ENCODE measurements at regions not wholly inside any gene's neighbourhood (a gene's known extent, or its start where the extent isn't known, plus 50 kb on each side); places are given as distances from the start of the nearest gene placed in this dataset.

DNA sequence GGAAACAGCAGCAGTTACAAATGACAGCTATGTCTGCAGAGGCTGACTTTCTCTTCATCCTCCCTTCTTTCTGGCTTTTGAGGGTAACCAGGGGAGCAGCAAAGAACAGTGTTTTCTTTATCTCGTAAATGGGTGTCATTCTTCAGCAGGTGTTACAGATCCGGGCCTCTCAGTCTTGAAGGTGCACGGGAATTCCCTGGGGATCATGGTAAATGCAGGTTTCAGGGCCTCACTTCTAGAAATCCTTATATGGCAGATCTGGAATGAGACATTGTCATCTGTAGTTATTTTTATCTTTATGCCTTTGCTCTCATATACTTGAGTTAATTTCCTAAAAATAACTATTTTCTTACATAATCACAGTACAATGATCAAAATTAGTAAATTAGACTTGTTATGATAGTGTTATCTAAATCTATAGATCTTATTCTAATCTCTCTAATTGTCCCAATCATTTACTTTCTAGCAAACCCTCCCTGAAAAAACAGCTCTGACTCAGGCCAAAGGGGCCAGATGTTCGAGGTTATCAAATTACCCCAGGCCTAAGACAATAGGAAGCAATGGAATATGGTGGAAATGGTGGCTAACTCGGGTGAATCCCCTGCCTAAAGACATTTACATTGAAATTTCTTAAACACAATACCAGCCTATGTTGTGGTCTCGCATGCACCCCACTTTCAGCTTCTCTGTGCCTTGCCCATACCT lies 145.0 kb downstream of the CAND1 start:
- no peaks in the 10 kb centered on the region for H3K9me2 ChIP-seq (ENCODE audit: insufficient read depth, low read length)
- no peaks in the 10 kb centered on the region for H3K36me3 ChIP-seq (ENCODE audit: insufficient read depth, low read length)
- H2AFZ ChIP-seq (ENCODE audit: low read depth, low read length) = no peak overlapping the region
- no peaks in the 10 kb centered on the region for H4K20me1 ChIP-seq (ENCODE audit: insufficient read depth)
- no peaks in the 10 kb centered on the region for H3F3A ChIP-seq (ENCODE audit: insufficient read depth, low read length, poor library complexity, severe bottlenecking)
- H3K9me3 ChIP-seq (ENCODE audit: low read length) = no peaks in the 10 kb centered on the region
- H3K79me2 ChIP-seq (replicated peaks; ENCODE audit: insufficient read depth, low read length) = no peaks in the 10 kb centered on the region
- H3K4me2 ChIP-seq (ENCODE audit: low read length) = no peak overlapping the region
- peak overlapping the region; percentile 5 for H3K27ac ChIP-seq (ENCODE audit: low read length)
- H3K4me3 ChIP-seq (ENCODE audit: low read length) = no peak overlapping the region
- TF ChIP-seq MXI1 (conservative IDR thresholded peaks at IDR 0.05; ENCODE audit: poor library complexity, severe bottlenecking) (no peak), EP300 (conservative IDR thresholded peaks at IDR 0.05; ENCODE audit: poor library complexity, severe bottlenecking) (peak; percentile 28)
- no peak overlapping the region for H3K9ac ChIP-seq (ENCODE audit: low read length)
- H3K27me3 ChIP-seq (ENCODE audit: insufficient read depth, low read depth, low read length) = no peaks in the 10 kb centered on the region

- Histone ChIP-seq H3K27me3 (ENCODE audit: insufficient read depth, low read depth, low read length) (no peaks in the 10 kb centered on the region), H3K27ac (ENCODE audit: low read length) (no peak overlapping the region), H3K4me2 (ENCODE audit: low read length) (no peak overlapping the region), H3K9me3 (ENCODE audit: low read length) (no peaks in the 10 kb centered on the region), H3K4me3 (ENCODE audit: low read length) (no peak overlapping the region), H3K9me2 (ENCODE audit: insufficient read depth, low read length) (no peaks in the 10 kb centered on the region), H4K20me1 (ENCODE audit: insufficient read depth) (no peaks in the 10 kb centered on the region), H3K9ac (ENCODE audit: low read length) (no peak overlapping the region), H2AFZ (ENCODE audit: low read depth, low read length) (no peak overlapping the region), H3K79me2 (replicated peaks; ENCODE audit: insufficient read depth, low read length) (no peaks in the 10 kb centered on the region), H3K36me3 (ENCODE audit: insufficient read depth, low read length) (no peaks in the 10 kb centered on the region), H3F3A (ENCODE audit: insufficient read depth, low read length, poor library complexity, severe bottlenecking) (no peaks in the 10 kb centered on the region)
- TF ChIP-seq, protein P1, sequence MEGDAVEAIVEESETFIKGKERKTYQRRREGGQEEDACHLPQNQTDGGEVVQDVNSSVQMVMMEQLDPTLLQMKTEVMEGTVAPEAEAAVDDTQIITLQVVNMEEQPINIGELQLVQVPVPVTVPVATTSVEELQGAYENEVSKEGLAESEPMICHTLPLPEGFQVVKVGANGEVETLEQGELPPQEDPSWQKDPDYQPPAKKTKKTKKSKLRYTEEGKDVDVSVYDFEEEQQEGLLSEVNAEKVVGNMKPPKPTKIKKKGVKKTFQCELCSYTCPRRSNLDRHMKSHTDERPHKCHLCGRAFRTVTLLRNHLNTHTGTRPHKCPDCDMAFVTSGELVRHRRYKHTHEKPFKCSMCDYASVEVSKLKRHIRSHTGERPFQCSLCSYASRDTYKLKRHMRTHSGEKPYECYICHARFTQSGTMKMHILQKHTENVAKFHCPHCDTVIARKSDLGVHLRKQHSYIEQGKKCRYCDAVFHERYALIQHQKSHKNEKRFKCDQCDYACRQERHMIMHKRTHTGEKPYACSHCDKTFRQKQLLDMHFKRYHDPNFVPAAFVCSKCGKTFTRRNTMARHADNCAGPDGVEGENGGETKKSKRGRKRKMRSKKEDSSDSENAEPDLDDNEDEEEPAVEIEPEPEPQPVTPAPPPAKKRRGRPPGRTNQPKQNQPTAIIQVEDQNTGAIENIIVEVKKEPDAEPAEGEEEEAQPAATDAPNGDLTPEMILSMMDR (IDR thresholded peaks at IDR 0.05; ENCODE audit: poor library complexity, severe bottlenecking) = peak; percentile 67
- TF ChIP-seq SMC3 (conservative IDR thresholded peaks at IDR 0.05; ENCODE audit: poor library complexity) (peak; percentile 60), RAD21 (conservative IDR thresholded peaks at IDR 0.05) (peak; percentile 61), EP300 (conservative IDR thresholded peaks at IDR 0.05; ENCODE audit: poor library complexity, severe bottlenecking) (no peak)
These were observed 146.3 kb downstream of the CAND1 start for GRCh38 chr12:67415473-67415872.

GRCh38 chr12:67419810-67420209 lies 150.7 kb downstream of the CAND1 start:
- Histone ChIP-seq H2AFZ (ENCODE audit: low read depth, low read length) (no peak overlapping the region), H3K27me3 (ENCODE audit: insufficient read depth, low read depth, low read length) (no peaks in the 10 kb centered on the region), H3F3A (ENCODE audit: insufficient read depth, low read length, poor library complexity, severe bottlenecking) (no peaks in the 10 kb centered on the region), H3K79me2 (replicated peaks; ENCODE audit: insufficient read depth, low read length) (no peaks in the 10 kb centered on the region), H3K27ac (ENCODE audit: low read length) (peak overlapping the region; percentile 51), H3K36me3 (ENCODE audit: insufficient read depth, low read length) (no peaks in the 10 kb centered on the region), H3K4me2 (ENCODE audit: low read length) (peak overlapping the region; percentile 5), H3K9me3 (ENCODE audit: low read length) (no peaks in the 10 kb centered on the region), H3K9me2 (ENCODE audit: insufficient read depth, low read length) (no peaks in the 10 kb centered on the region), H4K20me1 (ENCODE audit: insufficient read depth) (no peaks in the 10 kb centered on the region), H3K9ac (ENCODE audit: low read length) (no peak overlapping the region), H3K4me3 (ENCODE audit: low read length) (peak overlapping the region; percentile 27)
- TF ChIP-seq POLR2AphosphoS5 (IDR thresholded peaks at IDR 0.05) (peak; percentile 76), RAD21 (conservative IDR thresholded peaks at IDR 0.05) (no peak), EP300 (conservative IDR thresholded peaks at IDR 0.05; ENCODE audit: poor library complexity, severe bottlenecking) (peak; percentile 84), TAF1 (IDR thresholded peaks at IDR 0.05; ENCODE audit: low read depth) (no peak), MXI1 (conservative IDR thresholded peaks at IDR 0.05; ENCODE audit: poor library complexity, severe bottlenecking) (peak; percentile 88)

DNA sequence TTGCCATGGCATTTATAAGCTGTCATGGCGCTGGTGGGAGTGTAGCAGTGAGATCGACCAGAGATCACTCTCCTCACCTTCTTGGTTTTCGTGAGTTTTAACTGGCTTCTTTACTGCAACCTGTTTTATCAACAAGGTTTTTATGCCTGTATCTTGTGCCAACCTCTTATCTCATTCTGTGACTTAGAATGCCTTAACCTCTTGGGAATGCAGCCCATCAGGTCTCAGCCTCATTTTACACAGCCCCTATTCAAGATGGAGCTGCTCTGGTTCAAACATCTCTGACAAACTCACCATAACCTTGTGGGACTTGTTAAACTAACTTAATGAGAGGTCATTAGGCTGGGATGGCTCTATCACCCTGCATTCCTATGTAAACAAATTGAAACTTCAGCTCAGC lies 151.3 kb downstream of the CAND1 start:
- TF ChIP-seq, protein P1 (IDR thresholded peaks at IDR 0.05; ENCODE audit: poor library complexity, severe bottlenecking) = no peak
- TF ChIP-seq TAF1 (IDR thresholded peaks at IDR 0.05; ENCODE audit: low read depth) = no peak
- Histone ChIP-seq H3K27ac (ENCODE audit: low read length) (peak overlapping the region; percentile 51), H3K9ac (ENCODE audit: low read length) (no peak overlapping the region), H4K20me1 (ENCODE audit: insufficient read depth) (no peaks in the 10 kb centered on the region), H3K9me2 (ENCODE audit: insufficient read depth, low read length) (no peaks in the 10 kb centered on the region), H2AFZ (ENCODE audit: low read depth, low read length) (no peak overlapping the region), H3K36me3 (ENCODE audit: insufficient read depth, low read length) (no peaks in the 10 kb centered on the region), H3K79me2 (replicated peaks; ENCODE audit: insufficient read depth, low read length) (no peaks in the 10 kb centered on the region), H3K4me2 (ENCODE audit: low read length) (no peak overlapping the region), H3K27me3 (ENCODE audit: insufficient read depth, low read depth, low read length) (no peaks in the 10 kb centered on the region), H3F3A (ENCODE audit: insufficient read depth, low read length, poor library complexity, severe bottlenecking) (no peaks in the 10 kb centered on the region), H3K4me3 (ENCODE audit: low read length) (no peak overlapping the region), H3K9me3 (ENCODE audit: low read length) (no peaks in the 10 kb centered on the region)

Measured in neural cell (in vitro differentiated cells).